Ishikawa (cell line): ENCODE measurements at regions not wholly inside any gene's neighbourhood (a gene's known extent, or its start where the extent isn't known, plus 50 kb on each side); places are given as distances from the start of the nearest gene placed in this dataset.

Experiments
- CEBPB ChIP-seq: IDR thresholded peaks from 2 replicates; pipeline ENCODE4 v1.6.1; 2012
- CREB1 ChIP-seq: IDR thresholded peaks from 2 replicates; pipeline ENCODE4 v1.6.1; 2012; ENCODE audit warnings: low read depth
- EGR1 ChIP-seq: IDR thresholded peaks from 2 replicates; pipeline ENCODE4 v1.6.1; 2012
- EP300 ChIP-seq: IDR thresholded peaks from 2 replicates; pipeline ENCODE4 v1.6.1; 2012; ENCODE audit warnings: borderline replicate concordance
- FOXM1 ChIP-seq: IDR thresholded peaks from 2 replicates; pipeline ENCODE4 v1.6.1; 2012; ENCODE audit warnings: low read depth, borderline replicate concordance
- NFIC ChIP-seq: IDR thresholded peaks from 2 replicates; pipeline ENCODE4 v1.6.1; 2012
- RAD21 ChIP-seq: IDR thresholded peaks from 2 replicates; pipeline ENCODE4 v1.6.1; 2012; ENCODE audit warnings: low read depth
- TAF1 ChIP-seq: IDR thresholded peaks from 2 replicates; pipeline ENCODE4 v1.6.1; 2012; ENCODE audit warnings: low read depth, mild to moderate bottlenecking
- TCF12 ChIP-seq: IDR thresholded peaks from 2 replicates; pipeline ENCODE4 v1.6.1; 2012; ENCODE audit warnings: low read depth
- TEAD4 ChIP-seq: IDR thresholded peaks from 2 replicates; pipeline ENCODE4 v1.6.1; 2012
- YY1 ChIP-seq: IDR thresholded peaks from 2 replicates; pipeline ENCODE4 v1.6.1; 2012; ENCODE audit warnings: low read depth
- ZBTB7A ChIP-seq: IDR thresholded peaks from 2 replicates; pipeline ENCODE4 v1.6.1; 2012; ENCODE audit warnings: low read depth
- TF ChIP-seq, protein P1 (sequence below): IDR thresholded peaks from 2 replicates; pipeline ENCODE4 v1.6.1; 2012
- TF ChIP-seq, protein P2 (sequence below): IDR thresholded peaks from 2 replicates; pipeline ENCODE4 v1.6.1; 2012
- TF ChIP-seq, protein P3 (sequence below): IDR thresholded peaks from 2 replicates; pipeline ENCODE4 v1.6.1; 2012; ENCODE audit warnings: low read depth, mild to moderate bottlenecking

DNA sequence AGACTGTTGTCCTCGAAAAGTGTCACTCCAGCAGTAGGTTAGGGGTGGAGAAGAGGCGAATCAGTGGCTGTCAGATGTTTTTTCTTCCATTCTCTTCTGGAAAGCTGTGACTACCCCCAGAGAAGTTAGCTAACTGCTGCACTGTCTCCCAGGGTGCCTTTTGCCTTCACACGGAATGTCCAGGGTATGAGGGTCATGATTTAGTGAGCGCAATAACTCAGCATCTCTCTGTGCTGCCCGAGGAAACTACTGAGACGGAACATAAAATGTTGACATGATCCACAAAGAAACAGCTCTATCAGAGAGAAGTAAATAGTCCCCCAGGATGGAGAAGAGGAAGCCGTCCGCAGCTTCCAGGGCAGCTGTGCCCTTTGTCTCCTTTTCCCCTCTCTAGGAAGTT lies 254.0 kb upstream of the ARGLU1 start:
- TF ChIP-seq EP300, result no peak
- no peak for TF ChIP-seq RAD21
- TF ChIP-seq, protein P1, sequence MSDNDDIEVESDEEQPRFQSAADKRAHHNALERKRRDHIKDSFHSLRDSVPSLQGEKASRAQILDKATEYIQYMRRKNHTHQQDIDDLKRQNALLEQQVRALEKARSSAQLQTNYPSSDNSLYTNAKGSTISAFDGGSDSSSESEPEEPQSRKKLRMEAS, result no peak
- no peak for TF ChIP-seq CEBPB
- no peak for TF ChIP-seq TCF12
- TF ChIP-seq, protein P2, sequence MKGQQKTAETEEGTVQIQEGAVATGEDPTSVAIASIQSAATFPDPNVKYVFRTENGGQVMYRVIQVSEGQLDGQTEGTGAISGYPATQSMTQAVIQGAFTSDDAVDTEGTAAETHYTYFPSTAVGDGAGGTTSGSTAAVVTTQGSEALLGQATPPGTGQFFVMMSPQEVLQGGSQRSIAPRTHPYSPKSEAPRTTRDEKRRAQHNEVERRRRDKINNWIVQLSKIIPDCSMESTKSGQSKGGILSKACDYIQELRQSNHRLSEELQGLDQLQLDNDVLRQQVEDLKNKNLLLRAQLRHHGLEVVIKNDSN, result no peak
- TF ChIP-seq TAF1, result no peak
- TF ChIP-seq ZBTB7A, result no peak
- TF ChIP-seq YY1, result no peak
- no peak for TF ChIP-seq TEAD4
- no peak for TF ChIP-seq NFIC
- TF ChIP-seq, protein P3, sequence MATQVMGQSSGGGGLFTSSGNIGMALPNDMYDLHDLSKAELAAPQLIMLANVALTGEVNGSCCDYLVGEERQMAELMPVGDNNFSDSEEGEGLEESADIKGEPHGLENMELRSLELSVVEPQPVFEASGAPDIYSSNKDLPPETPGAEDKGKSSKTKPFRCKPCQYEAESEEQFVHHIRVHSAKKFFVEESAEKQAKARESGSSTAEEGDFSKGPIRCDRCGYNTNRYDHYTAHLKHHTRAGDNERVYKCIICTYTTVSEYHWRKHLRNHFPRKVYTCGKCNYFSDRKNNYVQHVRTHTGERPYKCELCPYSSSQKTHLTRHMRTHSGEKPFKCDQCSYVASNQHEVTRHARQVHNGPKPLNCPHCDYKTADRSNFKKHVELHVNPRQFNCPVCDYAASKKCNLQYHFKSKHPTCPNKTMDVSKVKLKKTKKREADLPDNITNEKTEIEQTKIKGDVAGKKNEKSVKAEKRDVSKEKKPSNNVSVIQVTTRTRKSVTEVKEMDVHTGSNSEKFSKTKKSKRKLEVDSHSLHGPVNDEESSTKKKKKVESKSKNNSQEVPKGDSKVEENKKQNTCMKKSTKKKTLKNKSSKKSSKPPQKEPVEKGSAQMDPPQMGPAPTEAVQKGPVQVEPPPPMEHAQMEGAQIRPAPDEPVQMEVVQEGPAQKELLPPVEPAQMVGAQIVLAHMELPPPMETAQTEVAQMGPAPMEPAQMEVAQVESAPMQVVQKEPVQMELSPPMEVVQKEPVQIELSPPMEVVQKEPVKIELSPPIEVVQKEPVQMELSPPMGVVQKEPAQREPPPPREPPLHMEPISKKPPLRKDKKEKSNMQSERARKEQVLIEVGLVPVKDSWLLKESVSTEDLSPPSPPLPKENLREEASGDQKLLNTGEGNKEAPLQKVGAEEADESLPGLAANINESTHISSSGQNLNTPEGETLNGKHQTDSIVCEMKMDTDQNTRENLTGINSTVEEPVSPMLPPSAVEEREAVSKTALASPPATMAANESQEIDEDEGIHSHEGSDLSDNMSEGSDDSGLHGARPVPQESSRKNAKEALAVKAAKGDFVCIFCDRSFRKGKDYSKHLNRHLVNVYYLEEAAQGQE, result no peak
- no peak for TF ChIP-seq EGR1
- no peak for TF ChIP-seq FOXM1
- no peak for TF ChIP-seq CREB1

DNA sequence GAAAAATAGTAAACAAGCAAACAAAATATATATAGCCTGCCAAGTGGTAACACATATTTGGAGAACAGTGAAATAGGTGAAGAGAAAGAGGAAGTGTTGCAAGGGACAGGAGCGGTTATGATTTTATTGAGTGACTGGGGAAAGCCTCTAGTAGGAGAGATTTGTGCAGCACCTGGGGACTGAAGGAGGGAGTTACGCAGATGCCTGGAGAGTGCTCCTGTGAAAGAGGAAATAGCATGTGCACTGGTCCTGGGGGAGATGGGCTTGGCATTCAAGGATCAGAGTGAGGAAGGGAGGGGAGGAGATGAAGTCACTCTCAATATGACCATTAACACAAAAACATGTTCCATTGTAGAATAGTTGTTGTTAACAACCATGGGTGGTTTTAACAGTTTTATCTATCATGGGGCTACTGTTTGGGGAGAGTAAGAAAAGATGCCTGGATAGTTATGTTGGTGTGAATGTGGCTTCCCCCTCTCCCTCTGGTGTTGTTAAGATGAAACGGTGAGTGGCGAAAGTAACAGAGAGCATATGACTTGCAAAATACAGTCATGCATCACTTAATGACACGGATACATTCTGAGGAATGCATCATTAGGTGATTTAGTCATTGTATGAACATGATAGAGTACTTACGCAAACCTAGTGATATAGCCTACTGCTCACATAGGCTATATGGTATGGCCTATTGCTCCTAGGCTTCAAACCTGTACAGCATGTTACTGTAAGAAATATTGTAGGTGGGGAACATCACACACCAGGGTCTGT lies 251.7 kb upstream of the ARGLU1 start:
- no peak for TF ChIP-seq TAF1
- TF ChIP-seq CREB1, result no peak
- TF ChIP-seq CEBPB, result no peak
- TF ChIP-seq ZBTB7A, result no peak
- no peak for TF ChIP-seq YY1
- no peak for TF ChIP-seq NFIC
- TF ChIP-seq, protein P3, result no peak
- no peak for TF ChIP-seq RAD21
- no peak for TF ChIP-seq FOXM1
- TF ChIP-seq TEAD4, result no peak

DNA sequence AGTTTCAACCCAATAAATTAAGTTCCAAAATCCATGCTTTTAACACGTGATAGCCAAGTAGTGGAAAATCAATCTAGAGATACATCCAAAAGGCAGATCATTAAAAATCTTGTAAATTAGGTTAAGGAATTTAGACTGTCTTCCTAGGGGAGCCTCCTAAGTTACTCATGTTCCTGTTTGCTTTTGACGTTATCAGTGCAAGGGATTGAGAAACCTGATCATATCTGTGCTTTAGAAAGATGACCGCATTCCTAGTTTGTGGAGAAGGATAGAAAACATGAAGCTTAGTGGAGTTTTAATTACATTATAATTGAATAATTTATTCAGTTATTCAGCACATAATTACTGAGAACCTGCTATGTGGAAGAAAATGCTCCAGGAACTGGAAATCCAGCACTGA lies 251.0 kb upstream of the ARGLU1 start:
- TF ChIP-seq TAF1 (no peak), TCF12 (no peak), FOXM1 (no peak), EGR1 (no peak), RAD21 (no peak), EP300 (no peak), CEBPB (no peak), NFIC (no peak), CREB1 (no peak), TEAD4 (no peak), ZBTB7A (no peak), YY1 (no peak)
- TF ChIP-seq, protein P3, result no peak
- TF ChIP-seq, protein P2, result no peak
- TF ChIP-seq, protein P1, result no peak

DNA sequence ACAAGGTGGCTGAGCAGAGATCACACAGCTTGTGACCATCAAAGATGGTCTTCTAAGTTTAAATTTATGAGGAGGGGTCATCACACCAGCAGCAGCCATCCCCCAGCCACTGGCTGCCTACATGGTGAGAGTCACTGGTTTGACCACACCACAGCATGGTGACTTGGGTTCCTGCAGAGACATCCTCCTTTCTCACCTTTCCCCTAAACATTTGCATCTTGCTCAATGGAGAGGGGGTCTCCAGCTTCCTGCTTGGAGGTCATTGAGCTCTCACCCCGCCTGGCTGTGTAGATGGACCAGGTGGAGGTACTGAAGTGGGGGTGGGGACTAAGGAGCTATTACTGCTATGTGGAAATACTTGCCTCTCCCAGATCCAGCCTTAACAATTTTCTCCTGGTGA lies 247.6 kb upstream of the ARGLU1 start:
- TF ChIP-seq TAF1 (no peak), EGR1 (no peak), EP300 (no peak), FOXM1 (no peak), RAD21 (no peak), CREB1 (no peak)
- TF ChIP-seq, protein P2, result no peak
- TF ChIP-seq, protein P1, result no peak
